ENCODE measurements at regions not wholly inside any gene's neighbourhood (a gene's known extent, or its start where the extent isn't known, plus 50 kb on each side); places are given as distances from the start of the nearest gene placed in this dataset.

GRCh38 chr4:135548711-135549110, 1347.1 kb upstream of the PABPC4L start:
- H3K9me3 ChIP-seq = no peaks in the 10 kb centered on the region
- WGBS = 74% methylated on average over 2 of the region's 2 CpGs

GRCh38 chr4:135545616-135546317, 1344.2 kb upstream of the PABPC4L start:
- H3K9me3 ChIP-seq = no peaks in the 10 kb centered on the region
- H3K4me1 ChIP-seq (replicated peaks) = no peaks in the 10 kb centered on the region
- H3K36me3 ChIP-seq = no peaks in the 10 kb centered on the region
- no peak overlapping the region for H3K4me3 ChIP-seq
- intact Hi-C loops (cut with DNase I) = no loop called here
- no peak for DNase-seq (ENCODE audit: low spot score)
- WGBS = 72% methylated on average over 1 of the region's 1 CpG
- TF ChIP-seq POLR2A (IDR thresholded peaks at IDR 0.05) (no peak), POLR2AphosphoS5 (IDR thresholded peaks at IDR 0.05) (no peak), CTCF (IDR thresholded peaks at IDR 0.05) (no peak)
- no peak overlapping the region for H3K27ac ChIP-seq
- no peaks in the 10 kb centered on the region for H3K27me3 ChIP-seq (replicated peaks; ENCODE audit: insufficient read depth)

More at GRCh38 chr4:135548711-135549110, 1347.1 kb upstream of the PABPC4L start:
- intact Hi-C loops (cut with DNase I) = no loop called here
- H3K4me3 ChIP-seq = no peak overlapping the region
- no peak for DNase-seq (ENCODE audit: low spot score)
- H3K4me1 ChIP-seq (replicated peaks) = no peaks in the 10 kb centered on the region
- H3K27me3 ChIP-seq (replicated peaks; ENCODE audit: insufficient read depth) = no peaks in the 10 kb centered on the region
- H3K36me3 ChIP-seq = no peaks in the 10 kb centered on the region
- H3K27ac ChIP-seq = no peak overlapping the region
- TF ChIP-seq POLR2A (IDR thresholded peaks at IDR 0.05) (no peak), POLR2AphosphoS5 (IDR thresholded peaks at IDR 0.05) (no peak), CTCF (IDR thresholded peaks at IDR 0.05) (no peak)

GRCh38 chr4:135538698-135539097, 1337.1 kb upstream of the PABPC4L start:
- WGBS = 94% methylated on average over 13 of the region's 13 CpGs
- no peak for TF ChIP-seq POLR2AphosphoS5 (IDR thresholded peaks at IDR 0.05)
- TF ChIP-seq POLR2A (IDR thresholded peaks at IDR 0.05) = no peak
- TF ChIP-seq CTCF (IDR thresholded peaks at IDR 0.05) = no peak
- intact Hi-C loops (cut with DNase I) = no loop called here
- Histone ChIP-seq H3K4me3 (no peak overlapping the region), H3K36me3 (no peaks in the 10 kb centered on the region), H3K9me3 (no peaks in the 10 kb centered on the region), H3K4me1 (replicated peaks) (no peaks in the 10 kb centered on the region), H3K27me3 (replicated peaks; ENCODE audit: insufficient read depth) (no peaks in the 10 kb centered on the region), H3K27ac (no peak overlapping the region)
- DNase-seq (ENCODE audit: low spot score) = no peak

GRCh38 chr4:135533053-135533452, 1331.5 kb upstream of the PABPC4L start:
- intact Hi-C loops (cut with DNase I) = no loop called here
- TF ChIP-seq POLR2AphosphoS5 (IDR thresholded peaks at IDR 0.05) (no peak), CTCF (IDR thresholded peaks at IDR 0.05) (no peak), POLR2A (IDR thresholded peaks at IDR 0.05) (no peak)
- Histone ChIP-seq H3K27ac (no peak overlapping the region), H3K4me1 (replicated peaks) (no peaks in the 10 kb centered on the region), H3K9me3 (no peaks in the 10 kb centered on the region), H3K36me3 (no peaks in the 10 kb centered on the region), H3K4me3 (no peak overlapping the region), H3K27me3 (replicated peaks; ENCODE audit: insufficient read depth) (no peaks in the 10 kb centered on the region)
- WGBS = 86% methylated on average over 4 of the region's 4 CpGs
- no peak for DNase-seq (ENCODE audit: low spot score)

- no peak overlapping the region for H3K4me3 ChIP-seq
- H3K9me3 ChIP-seq = no peaks in the 10 kb centered on the region
- no peaks in the 10 kb centered on the region for H3K4me1 ChIP-seq (replicated peaks)
- WGBS = 53% methylated on average over 3 of the region's 3 CpGs
- no peaks in the 10 kb centered on the region for H3K36me3 ChIP-seq
- intact Hi-C loops (cut with DNase I) = no loop called here
- DNase-seq (ENCODE audit: low spot score) = no peak
- TF ChIP-seq POLR2A (IDR thresholded peaks at IDR 0.05) (no peak), CTCF (IDR thresholded peaks at IDR 0.05) (no peak), POLR2AphosphoS5 (IDR thresholded peaks at IDR 0.05) (no peak)
- H3K27me3 ChIP-seq (replicated peaks; ENCODE audit: insufficient read depth) = no peaks in the 10 kb centered on the region
- no peak overlapping the region for H3K27ac ChIP-seq
These were observed 1330.5 kb upstream of the PABPC4L start for GRCh38 chr4:135532132-135532531.

Measured in prostate gland (tissue), 2 donors.